Left lung (tissue), 4 donors: ENCODE measurements at regions not wholly inside any gene's neighbourhood (a gene's known extent, or its start where the extent isn't known, plus 50 kb on each side); places are given as distances from the start of the nearest gene placed in this dataset.

Experiments
- ATAC-seq: fragments of 200-7000 bp; cut with Tn5 transposase; one replicate; pipeline ENCODE4 v1.9.1; 2020; ENCODE audit warnings: moderate library complexity
- DNase-seq, 4 donors: peaks; one replicate each; pipeline ENCODE4 v3.0.0-alpha.2; 2013 to 2020
- H3K27ac ChIP-seq, 2 donors: fragments of 200-600 bp; sonication (generic) in 1 of 2; one replicate each; pipeline versions ENCODE4 v1.5.0 to v1.8.0; 2020 to 2021
- H3K27me3 ChIP-seq, 2 donors: fragments of 200-600 bp; sonication (generic) in 1 of 2; one replicate each; pipeline versions ENCODE4 v1.5.0 to v1.8.0; 2020 to 2021
- H3K36me3 ChIP-seq, 2 donors: fragments of 200-600 bp; sonication (generic) in 1 of 2; one replicate each; pipeline versions ENCODE4 v1.5.0 to v1.8.0; 2020 to 2021
- H3K4me1 ChIP-seq, 2 donors: fragments of 200-600 bp; one replicate each; pipeline ENCODE4 v1.8.0; 2021
- H3K4me3 ChIP-seq, 2 donors: fragments of 200-600 bp; sonication (generic) in 1 of 2; one replicate each; pipeline versions ENCODE4 v1.5.0 to v1.8.0; 2020 to 2021; ENCODE audit warnings: mild to moderate bottlenecking in 1 of 2
- H3K9me3 ChIP-seq, 2 donors: fragments of 200-600 bp; sonication (generic) in 1 of 2; one replicate each; pipeline versions ENCODE4 v1.5.0 to v1.8.0; 2020 to 2021
- intact Hi-C, 2 donors: fragments of 100-400 bp; cut with DNase I; formaldehyde crosslinking; loops; one replicate each; pipeline versions ENCODE4 v1.11.2 to v1.14.2; 2022
- TF ChIP-seq, protein P1 (sequence below), 2 donors: fragments of 200-600 bp; sonication (generic) in 1 of 2; IDR thresholded peaks; one replicate each; pipeline versions ENCODE4 v1.5.0 to v1.8.0; 2021; ENCODE audit warnings: antibody characterized with exemption in 2 of 2
- donor health status: DM: no; HTN: yes; CAD: no.
- donor health status: DM: no; HTN: no; CAD: no.

DNA sequence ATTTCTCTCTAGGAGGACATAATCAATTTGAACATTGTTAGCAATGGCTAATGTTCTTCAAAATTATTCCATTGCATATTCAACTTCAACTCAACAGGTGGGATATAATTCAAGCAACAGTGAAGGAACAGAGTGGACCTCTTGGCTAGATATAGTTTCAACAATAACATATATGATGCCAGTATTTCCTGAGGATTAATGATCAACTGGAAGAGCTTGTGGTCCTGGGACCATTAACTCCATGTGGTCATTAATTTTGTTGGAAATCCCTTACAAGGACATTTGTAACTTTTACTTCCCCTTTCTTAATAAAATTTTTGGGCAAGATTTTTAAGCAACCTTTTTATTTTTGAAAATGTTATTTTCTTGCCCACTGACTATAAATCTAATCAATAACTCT lies 54.3 kb upstream of the ROBO2 start:
- Histone ChIP-seq H3K27ac (no peak overlapping the region), H3K4me1 (no peaks in the 10 kb centered on the region), H3K27me3 (no peaks in the 10 kb centered on the region), H3K9me3 (no peaks in the 10 kb centered on the region), H3K4me3 (no peak overlapping the region), H3K36me3 (no peaks in the 10 kb centered on the region)
- DNase-seq (no peak), ATAC-seq (no peak)
- TF ChIP-seq, protein P1, sequence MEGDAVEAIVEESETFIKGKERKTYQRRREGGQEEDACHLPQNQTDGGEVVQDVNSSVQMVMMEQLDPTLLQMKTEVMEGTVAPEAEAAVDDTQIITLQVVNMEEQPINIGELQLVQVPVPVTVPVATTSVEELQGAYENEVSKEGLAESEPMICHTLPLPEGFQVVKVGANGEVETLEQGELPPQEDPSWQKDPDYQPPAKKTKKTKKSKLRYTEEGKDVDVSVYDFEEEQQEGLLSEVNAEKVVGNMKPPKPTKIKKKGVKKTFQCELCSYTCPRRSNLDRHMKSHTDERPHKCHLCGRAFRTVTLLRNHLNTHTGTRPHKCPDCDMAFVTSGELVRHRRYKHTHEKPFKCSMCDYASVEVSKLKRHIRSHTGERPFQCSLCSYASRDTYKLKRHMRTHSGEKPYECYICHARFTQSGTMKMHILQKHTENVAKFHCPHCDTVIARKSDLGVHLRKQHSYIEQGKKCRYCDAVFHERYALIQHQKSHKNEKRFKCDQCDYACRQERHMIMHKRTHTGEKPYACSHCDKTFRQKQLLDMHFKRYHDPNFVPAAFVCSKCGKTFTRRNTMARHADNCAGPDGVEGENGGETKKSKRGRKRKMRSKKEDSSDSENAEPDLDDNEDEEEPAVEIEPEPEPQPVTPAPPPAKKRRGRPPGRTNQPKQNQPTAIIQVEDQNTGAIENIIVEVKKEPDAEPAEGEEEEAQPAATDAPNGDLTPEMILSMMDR (IDR thresholded peaks at IDR 0.05) = no peak
- intact Hi-C loops = no loop called here

DNA sequence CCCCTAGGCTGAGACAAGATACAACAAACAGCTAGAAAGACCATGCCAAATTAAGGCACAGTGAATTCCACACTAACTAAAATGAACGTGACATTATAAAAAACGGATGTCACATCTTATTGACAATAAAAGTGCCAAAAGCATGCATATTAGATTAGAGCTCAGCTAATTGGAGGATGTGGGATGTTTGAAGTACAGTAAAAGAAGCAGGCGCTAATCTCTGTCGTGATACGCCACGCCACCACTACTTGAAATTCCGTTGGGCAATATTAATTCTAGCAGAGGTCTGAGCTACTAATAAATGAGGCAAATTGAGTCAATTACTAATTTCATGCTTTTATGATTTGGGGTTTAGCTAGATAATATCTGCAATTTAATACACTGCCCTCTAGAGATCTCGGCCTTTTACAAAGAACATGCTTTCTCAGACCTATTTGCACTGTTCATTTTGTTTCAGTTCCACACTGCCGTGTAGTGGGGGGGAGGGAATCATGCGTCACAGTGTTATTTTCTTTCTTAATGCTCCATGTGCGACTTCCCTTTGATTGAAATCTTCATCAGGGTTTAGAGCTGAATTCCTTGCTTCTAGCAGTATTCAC lies 52.9 kb upstream of the ROBO2 start:
- Histone ChIP-seq H3K9me3 (no peaks in the 10 kb centered on the region), H3K27me3 (no peaks in the 10 kb centered on the region), H3K36me3 (no peaks in the 10 kb centered on the region), H3K27ac (no peak overlapping the region), H3K4me3 (no peak overlapping the region), H3K4me1 (peaks cover 0 to 2% of the 10 kb centered on the region in 2 donors)
- ATAC-seq (no peak), DNase-seq (no peak)
- intact Hi-C loops = no loop called here
- TF ChIP-seq, protein P1 (IDR thresholded peaks at IDR 0.05) = no peak
